AG04450 (cell line): ENCODE measurements at regions not wholly inside any gene's neighbourhood (a gene's known extent, or its start where the extent isn't known, plus 50 kb on each side); places are given as distances from the start of the nearest gene placed in this dataset.

Experiments
- CTCF ChIA-PET: fragments of 300-600, 350-600 bp; formaldehyde crosslinking; extraction: SDS; loops from one replicate; lab custom pipeline; 2022; ENCODE audit warnings: antibody characterized with exemption, inconsistent platforms; lab: Charles Lee
- POLR2A ChIA-PET: fragments of 350-600 bp; formaldehyde crosslinking; extraction: SDS; loops from one replicate; lab custom pipeline; 2021; ENCODE audit warnings: antibody characterized with exemption, inconsistent platforms; lab: Yijun Ruan, JAX
- DNase-seq: peaks from one replicate; pipeline ENCODE4 v3.0.0-alpha.2; 2011; ENCODE audit warnings: low read depth, low spot score
- H3K27ac ChIP-seq: one replicate; pipeline ENCODE4 v1.5.1; 2012; ENCODE audit warnings: low read depth, low read length, control low read depth
- H3K27me3 ChIP-seq: one replicate; pipeline ENCODE4 v1.6.0; 2012; ENCODE audit warnings: low read length; ENCODE audit not compliant: control insufficient read depth, insufficient read depth
- H3K4me3 ChIP-seq: 2 replicates; pipeline ENCODE4 v1.5.1; 2011; ENCODE audit warnings: mild to moderate bottlenecking, low read depth, low read length, control low read depth
- H3K9me3 ChIP-seq: 2 replicates; pipeline ENCODE4 v1.5.1; 2012; ENCODE audit warnings: low read length; ENCODE audit not compliant: control insufficient read depth, insufficient read depth
- TF ChIP-seq, protein P1 (sequence below): IDR thresholded peaks from 2 replicates; pipeline ENCODE4 v1.5.1; 2011; ENCODE audit warnings: low read depth, low read length, control low read depth, inconsistent platforms

DNA sequence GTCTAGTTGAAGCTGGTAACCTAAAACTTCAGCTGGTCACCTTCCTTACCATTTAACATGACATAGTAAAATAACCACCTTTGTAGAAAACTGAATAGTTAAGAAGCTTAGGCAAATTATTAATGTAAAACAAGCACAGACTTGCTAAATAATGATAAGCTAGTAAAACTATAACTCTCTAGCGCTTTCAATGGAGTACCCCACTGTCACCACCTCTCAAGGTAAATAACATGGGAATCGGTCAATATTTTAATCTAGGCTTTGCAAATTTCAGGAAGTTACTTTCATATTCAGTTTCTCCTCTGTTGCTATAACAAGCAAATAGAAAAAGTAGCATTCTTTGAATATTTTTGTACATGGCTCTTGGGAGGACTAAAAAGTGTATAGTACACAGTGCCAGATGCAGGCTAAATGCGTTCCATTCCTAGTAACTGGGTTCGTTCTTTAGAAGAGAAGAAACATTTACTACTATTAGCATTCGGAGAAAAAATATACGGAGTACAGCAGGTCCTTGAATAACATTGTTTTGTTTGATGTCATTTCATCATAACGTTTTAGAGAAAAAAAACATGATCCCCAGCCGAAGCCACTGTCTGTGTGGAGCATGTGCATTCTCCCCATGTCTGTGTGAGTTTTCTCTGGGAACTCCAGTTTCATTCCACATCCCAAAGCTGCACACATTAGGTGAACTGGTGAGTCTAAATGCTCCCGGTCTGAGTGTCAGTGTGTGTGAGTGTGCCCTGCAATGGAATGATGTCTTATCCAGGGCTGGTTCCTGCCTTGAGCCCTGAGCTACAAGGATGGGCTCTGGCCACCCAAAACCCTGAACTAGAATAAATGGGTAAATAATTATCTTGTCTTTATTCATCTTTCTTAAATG, 52.5 kb downstream of the EPRS1 start:
- no peak overlapping the region for H3K27ac ChIP-seq
- no peak overlapping the region for H3K4me3 ChIP-seq
- DNase-seq = no peak
- no peaks in the 10 kb centered on the region for H3K9me3 ChIP-seq
- no peaks in the 10 kb centered on the region for H3K27me3 ChIP-seq
- CTCF ChIA-PET = interaction anchor here (0.7 kb wide), 1 partner anchor 1665 kb away, joined by 3 read pairs; no protein-coding TSS in a partner anchor
- TF ChIP-seq, protein P1, sequence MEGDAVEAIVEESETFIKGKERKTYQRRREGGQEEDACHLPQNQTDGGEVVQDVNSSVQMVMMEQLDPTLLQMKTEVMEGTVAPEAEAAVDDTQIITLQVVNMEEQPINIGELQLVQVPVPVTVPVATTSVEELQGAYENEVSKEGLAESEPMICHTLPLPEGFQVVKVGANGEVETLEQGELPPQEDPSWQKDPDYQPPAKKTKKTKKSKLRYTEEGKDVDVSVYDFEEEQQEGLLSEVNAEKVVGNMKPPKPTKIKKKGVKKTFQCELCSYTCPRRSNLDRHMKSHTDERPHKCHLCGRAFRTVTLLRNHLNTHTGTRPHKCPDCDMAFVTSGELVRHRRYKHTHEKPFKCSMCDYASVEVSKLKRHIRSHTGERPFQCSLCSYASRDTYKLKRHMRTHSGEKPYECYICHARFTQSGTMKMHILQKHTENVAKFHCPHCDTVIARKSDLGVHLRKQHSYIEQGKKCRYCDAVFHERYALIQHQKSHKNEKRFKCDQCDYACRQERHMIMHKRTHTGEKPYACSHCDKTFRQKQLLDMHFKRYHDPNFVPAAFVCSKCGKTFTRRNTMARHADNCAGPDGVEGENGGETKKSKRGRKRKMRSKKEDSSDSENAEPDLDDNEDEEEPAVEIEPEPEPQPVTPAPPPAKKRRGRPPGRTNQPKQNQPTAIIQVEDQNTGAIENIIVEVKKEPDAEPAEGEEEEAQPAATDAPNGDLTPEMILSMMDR = no peak
- POLR2A ChIA-PET = no interaction called here

DNA sequence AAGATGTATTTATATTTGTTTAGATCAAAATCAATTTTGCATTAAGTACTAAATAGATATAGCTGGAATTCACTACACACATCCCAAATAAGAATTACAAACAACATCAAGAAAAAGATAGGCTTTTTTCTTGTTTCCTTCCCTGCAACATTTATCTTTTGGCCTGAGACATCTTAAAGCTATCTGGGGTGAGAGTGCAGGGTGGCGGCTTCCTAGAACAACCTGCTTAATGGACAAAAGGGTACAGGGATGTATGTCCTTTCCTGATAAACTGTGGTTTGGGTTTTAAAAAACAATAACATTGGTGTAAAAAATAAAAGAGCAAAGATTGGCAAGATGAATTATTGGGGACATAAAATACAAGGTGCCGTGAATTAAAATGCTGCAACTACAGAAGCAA, 54.4 kb downstream of the EPRS1 start:
- H3K4me3 ChIP-seq = no peak overlapping the region
- no peaks in the 10 kb centered on the region for H3K27me3 ChIP-seq
- ChIA-PET POLR2A (no interaction called here), CTCF (interaction anchor here (0.9 to 3.4 kb wide), 7 partner anchors 11 to 118 kb away, joined by 3 to 31 read pairs (median 6); no protein-coding TSS in a partner anchor)
- H3K27ac ChIP-seq = no peak overlapping the region
- TF ChIP-seq, protein P1 = no peak
- no peak for DNase-seq
- no peaks in the 10 kb centered on the region for H3K9me3 ChIP-seq

DNA sequence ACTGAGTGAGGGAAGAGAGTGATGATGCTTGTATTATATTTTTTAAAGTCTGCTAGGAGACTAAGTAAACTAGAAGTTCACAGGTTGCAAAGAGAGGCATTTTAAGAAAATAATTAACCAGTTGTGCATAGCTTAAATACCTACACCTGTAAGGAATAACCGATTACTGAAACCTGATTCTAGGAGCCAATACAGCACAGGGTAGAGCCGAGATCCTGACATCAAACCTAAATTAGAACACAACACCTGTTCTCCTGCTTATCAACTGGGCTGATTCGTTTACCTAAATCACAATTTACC, 54.8 kb downstream of the EPRS1 start:
- ChIA-PET CTCF (interaction anchor here (0.9 to 3.4 kb wide), 9 partner anchors 10 to 204 kb away, joined by 3 to 31 read pairs (median 6); no protein-coding TSS in a partner anchor), POLR2A (no interaction called here)
- H3K4me3 ChIP-seq = no peak overlapping the region
- H3K27ac ChIP-seq = no peak overlapping the region
- H3K27me3 ChIP-seq = no peaks in the 10 kb centered on the region
- no peaks in the 10 kb centered on the region for H3K9me3 ChIP-seq
- TF ChIP-seq, protein P1 = no peak
- DNase-seq = no peak

DNA sequence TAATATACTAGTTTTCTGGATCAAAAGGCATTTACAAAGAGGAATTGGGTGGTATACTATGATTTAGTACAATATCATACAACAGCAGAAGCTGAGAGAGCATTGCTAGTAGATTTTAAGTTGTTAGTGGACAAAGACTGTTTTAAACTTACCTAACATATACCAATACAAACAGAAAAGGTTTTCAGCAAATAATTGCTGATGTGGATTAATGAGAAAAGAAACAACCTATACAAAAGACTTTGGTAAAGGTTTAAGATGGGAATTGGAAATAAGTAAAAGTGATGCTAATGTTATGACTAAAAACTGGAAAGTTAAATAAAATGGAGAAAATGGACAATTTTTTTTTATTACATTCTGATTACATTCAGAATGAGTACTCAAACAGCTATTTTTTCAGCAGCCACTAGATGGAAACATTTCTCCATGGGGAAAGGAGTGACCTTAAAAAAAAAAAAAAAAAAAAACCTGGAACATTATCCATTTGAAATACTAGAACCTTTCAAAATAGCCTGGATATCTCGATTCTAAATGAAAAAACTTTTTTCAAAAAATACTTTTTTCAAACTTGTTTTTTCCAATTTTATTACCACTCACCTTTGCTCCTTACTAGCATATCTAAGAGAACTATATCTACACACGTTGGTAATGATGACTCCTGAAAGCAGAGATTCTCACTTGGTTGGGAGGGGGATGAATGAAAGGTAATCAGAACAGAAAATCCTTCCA, 55.4 kb downstream of the EPRS1 start:
- no peak overlapping the region for H3K4me3 ChIP-seq
- CTCF ChIA-PET = interaction anchor here (0.5 to 3.4 kb wide), 18 partner anchors 9 to 1665 kb away, joined by 3 to 31 read pairs (median 6); no protein-coding TSS in a partner anchor
- no peaks in the 10 kb centered on the region for H3K27me3 ChIP-seq
- TF ChIP-seq, protein P1 = peak; percentile 71
- DNase-seq = no peak
- no peaks in the 10 kb centered on the region for H3K9me3 ChIP-seq
- POLR2A ChIA-PET = no interaction called here
- H3K27ac ChIP-seq = no peak overlapping the region
